IMR-90 (cell line): ENCODE measurements at regions not wholly inside any gene's neighbourhood (a gene's known extent, or its start where the extent isn't known, plus 50 kb on each side); places are given as distances from the start of the nearest gene placed in this dataset.

Experiments used
- ATAC-seq: fragments of 200-7000 bp; cut with Tn5 transposase; 2 replicates; pipeline ENCODE4 v1.9.1; 2020; ENCODE audit warnings: low read depth, mild to moderate bottlenecking, moderate library complexity
- BruUV-seq: library from RNA; stranded (reverse); fragments of 400-500 nt; replicated peaks from 2 replicates; lab custom pipeline; 2021; lab: Mats Ljungman, UMichigan
- CTCF ChIA-PET: fragments of 300-600 bp; formaldehyde crosslinking; extraction: SDS; loops from one replicate; lab custom pipeline; 2021; ENCODE audit warnings: antibody characterized with exemption; lab: Yijun Ruan, JAX
- POLR2A ChIA-PET: fragments of 300-600 bp; sonication (Branson Sonifier 250); formaldehyde crosslinking; loops from one replicate; lab custom pipeline; 2022; ENCODE audit warnings: antibody characterized with exemption; ENCODE audit not compliant: unreplicated experiment; lab: Charles Lee
- DNase-seq: peaks from one replicate; pipeline ENCODE4 v3.0.0; 2013
- H2AFZ ChIP-seq: replicated peaks from 2 replicates; pipeline ENCODE3; 2013; ENCODE audit warnings: low read length, mild to moderate bottlenecking; ENCODE audit not compliant: poor library complexity
- H2AK5ac ChIP-seq: 2 replicates; pipeline ENCODE4 v1.6.1; 2013; ENCODE audit warnings: low read depth, low read length, inconsistent platforms
- H2AK9ac ChIP-seq: replicated peaks from 2 replicates; pipeline ENCODE3; 2013; ENCODE audit warnings: mild to moderate bottlenecking, low read depth, low read length, moderate library complexity; ENCODE audit not compliant: poor library complexity
- H2BK120ac ChIP-seq: 2 replicates; pipeline ENCODE4 v1.6.1; 2013; ENCODE audit warnings: low read depth, low read length, inconsistent platforms
- H2BK15ac ChIP-seq: 3 replicates; pipeline ENCODE4 v1.6.1; 2013; ENCODE audit warnings: low read depth, low read length, inconsistent platforms
- H2BK20ac ChIP-seq: 2 replicates; pipeline ENCODE4 v1.6.1; 2013; ENCODE audit warnings: low read depth, mild to moderate bottlenecking, inconsistent platforms, low read length, moderate library complexity
- H2BK5ac ChIP-seq: 2 replicates; pipeline ENCODE4 v1.6.1; 2013; ENCODE audit warnings: mild to moderate bottlenecking, low read depth, low read length, inconsistent platforms; ENCODE audit not compliant: poor library complexity, severe bottlenecking
- H3K14ac ChIP-seq: replicated peaks from 2 replicates; pipeline ENCODE4 v1.6.1; 2013; ENCODE audit warnings: low read depth, low read length, inconsistent platforms
- H3K18ac ChIP-seq: 2 replicates; pipeline ENCODE4 v1.6.1; 2013; ENCODE audit warnings: low read depth, low read length, control low read depth
- H3K23ac ChIP-seq: 2 replicates; pipeline ENCODE4 v1.6.1; 2013; ENCODE audit warnings: low read depth, low read length, inconsistent platforms
- H3K27ac ChIP-seq: 2 replicates; pipeline ENCODE4 v1.5.1; 2013; ENCODE audit warnings: mild to moderate bottlenecking, control low read depth, low read length; ENCODE audit not compliant: insufficient read depth
- H3K27me3 ChIP-seq: 2 replicates; pipeline ENCODE4 v1.6.1; 2013; ENCODE audit warnings: low read length; ENCODE audit not compliant: control insufficient read depth, insufficient read depth
- H3K36me3 ChIP-seq: 2 replicates; pipeline ENCODE4 v1.6.1; 2013; ENCODE audit warnings: low read length, mixed read lengths; ENCODE audit not compliant: control insufficient read depth, insufficient read depth
- H3K4ac ChIP-seq: 2 replicates; pipeline ENCODE4 v1.6.1; 2013; ENCODE audit warnings: low read depth, low read length, inconsistent platforms
- H3K4me1 ChIP-seq: 2 replicates; pipeline ENCODE4 v1.6.1; 2013; ENCODE audit warnings: low read length, mixed read lengths; ENCODE audit not compliant: control insufficient read depth, insufficient read depth
- H3K4me2 ChIP-seq: 2 replicates; pipeline ENCODE4 v1.6.1; 2013; ENCODE audit warnings: low read depth, mild to moderate bottlenecking, control low read depth, low read length, moderate library complexity
- H3K4me3 ChIP-seq: 2 replicates; pipeline ENCODE4 v1.5.1; 2013; ENCODE audit warnings: low read depth, mild to moderate bottlenecking, control low read depth, low read length, moderate library complexity; ENCODE audit not compliant: insufficient read depth
- H3K56ac ChIP-seq: 2 replicates; pipeline ENCODE4 v1.6.1; 2013; ENCODE audit warnings: low read length, inconsistent platforms; ENCODE audit not compliant: insufficient read depth; ENCODE audit errors: extremely low read depth
- H3K79me1 ChIP-seq, 2 experiments: 2 replicates each; pipeline ENCODE4 v1.6.1; 2013; ENCODE audit warnings: low read length in 2 of 2, inconsistent platforms in 1 of 2, low read depth in 1 of 2
- H3K9ac ChIP-seq: 2 replicates; pipeline ENCODE4 v1.6.1; 2013; ENCODE audit warnings: low read depth, low read length, control low read depth
- H3K9me1 ChIP-seq: 2 replicates; pipeline ENCODE4 v1.6.1; 2013; ENCODE audit warnings: low read length, inconsistent platforms; ENCODE audit not compliant: insufficient read depth
- H3K9me3 ChIP-seq: 2 replicates; pipeline ENCODE4 v1.6.1; 2013; ENCODE audit warnings: low read length; ENCODE audit not compliant: control insufficient read depth, insufficient read depth
- H4K20me1 ChIP-seq: 2 replicates; pipeline ENCODE4 v1.6.1; 2013; ENCODE audit warnings: low read length, inconsistent platforms; ENCODE audit not compliant: insufficient read depth
- H4K5ac ChIP-seq: 2 replicates; pipeline ENCODE4 v1.6.1; 2013; ENCODE audit warnings: mild to moderate bottlenecking, low read depth, low read length, control low read depth
- H4K8ac ChIP-seq, 2 experiments: 2 replicates each; pipeline ENCODE4 v1.6.1; 2013; ENCODE audit warnings: low read depth in 2 of 2, low read length in 2 of 2, control low read depth in 1 of 2, inconsistent platforms in 1 of 2
- H4K91ac ChIP-seq: 2 replicates; pipeline ENCODE4 v1.6.1; 2013; ENCODE audit warnings: low read depth, low read length, inconsistent platforms; ENCODE audit not compliant: insufficient read depth
- BHLHE40 ChIP-seq: fragments of 150-350 bp; IDR thresholded peaks from 2 replicates; pipeline ENCODE4 v1.6.1; 2016; ENCODE audit warnings: mild to moderate bottlenecking, low read depth, low read length
- CEBPB ChIP-seq: IDR thresholded peaks from 2 replicates; pipeline ENCODE4 v1.6.1; 2012; ENCODE audit warnings: low read depth, low read length, improper control_type of control experiment
- CHD1 ChIP-seq: IDR thresholded peaks from 2 replicates; pipeline ENCODE4 v1.6.1; 2012; ENCODE audit warnings: low read depth, low read length, improper control_type of control experiment
- ELK1 ChIP-seq: fragments of 150-350 bp; IDR thresholded peaks from 2 replicates; pipeline ENCODE4 v1.6.1; 2016; ENCODE audit warnings: low read depth, mild to moderate bottlenecking, low read length, moderate library complexity, borderline replicate concordance
- MAFK ChIP-seq: IDR thresholded peaks from 2 replicates; pipeline ENCODE4 v1.6.1; 2012; ENCODE audit warnings: low read depth, low read length, improper control_type of control experiment
- MAZ ChIP-seq: IDR thresholded peaks from 2 replicates; pipeline ENCODE4 v1.6.1; 2012; ENCODE audit warnings: low read depth, mild to moderate bottlenecking, low read length, improper control_type of control experiment, moderate library complexity, borderline replicate concordance
- MXI1 ChIP-seq: IDR thresholded peaks from 2 replicates; pipeline ENCODE4 v1.6.1; 2012; ENCODE audit warnings: low read depth, mild to moderate bottlenecking, low read length, moderate library complexity, borderline replicate concordance
- POLR2A ChIP-seq: IDR thresholded peaks from 2 replicates; pipeline ENCODE4 v1.6.1; 2012; ENCODE audit warnings: mild to moderate bottlenecking, low read depth, low read length
- RAD21 ChIP-seq: IDR thresholded peaks from 2 replicates; pipeline ENCODE4 v1.6.1; 2012; ENCODE audit warnings: low read length, improper control_type of control experiment
- RCOR1 ChIP-seq: IDR thresholded peaks from 2 replicates; pipeline ENCODE4 v1.6.1; 2012; ENCODE audit warnings: mild to moderate bottlenecking, low read length, improper control_type of control experiment; ENCODE audit not compliant: insufficient replicate concordance
- RFX5 ChIP-seq: IDR thresholded peaks from 2 replicates; pipeline ENCODE4 v1.8.0; 2012; ENCODE audit warnings: low read depth, mild to moderate bottlenecking, low read length, moderate library complexity
- WGBS, 2 experiments: methylation state at CpG; one replicate each; pipeline versions ENCODE4 v1.1.5 to v1.1.7; 2013; ENCODE audit warnings: missing lambda C conversion rate in 2 of 2; ENCODE audit not compliant: insufficient read length in 1 of 2; ENCODE audit errors: extremely low coverage in 2 of 2; 5-methylcytosine and 5-hydroxymethylcytosine counted together
- dilution Hi-C: fragments of 300-500 bp; cut with HindIII; formaldehyde crosslinking; loops from one replicate; pipeline ENCODE4 v1.14.3; 2018; ENCODE audit warnings: low sequenced_read_pairs; ENCODE audit not compliant: unreplicated experiment
- in situ Hi-C: fragments of 300-500 bp; cut with MboI; formaldehyde crosslinking; loops from 3 replicates; pipeline ENCODE4 v1.14.3; 2019; ENCODE audit warnings: low sequenced_read_pairs, inconsistent platforms, mixed read lengths
- intact Hi-C: fragments of 100-400 bp; cut with micrococcal nuclease; formaldehyde crosslinking; loops from 2 replicates; pipeline ENCODE4 v1.10.0; 2022
- TF ChIP-seq, protein P1 (sequence below): fragments of 150-350 bp; IDR thresholded peaks from 2 replicates; pipeline ENCODE4 v1.6.1; 2017; ENCODE audit warnings: mild to moderate bottlenecking, antibody characterized with exemption, low read length, low read depth

- H3K4me3 ChIP-seq, result no peak overlapping the region
- no peaks in the 10 kb centered on the region for H3K9me3 ChIP-seq
- H3K23ac ChIP-seq, result no peak overlapping the region
- no peak overlapping the region for H4K5ac ChIP-seq
- no peak overlapping the region for H2BK5ac ChIP-seq
- in situ Hi-C loops, result loop anchor here (10.0 kb wide), 1 partner anchor 350 kb away; no protein-coding TSS in a partner anchor
- no TSS peak for BruUV-seq
- H2AK9ac ChIP-seq, result no peak overlapping the region
- H3K9ac ChIP-seq, result no peak overlapping the region
- H3K4ac ChIP-seq, result no peak overlapping the region
- H2BK120ac ChIP-seq, result no peak overlapping the region
- H3K14ac ChIP-seq, result no peak overlapping the region
- no peak overlapping the region for H3K18ac ChIP-seq
- ChIA-PET CTCF (no interaction called here), POLR2A (no interaction called here)
- H4K91ac ChIP-seq, result no peak overlapping the region
- TF ChIP-seq CHD1 (no peak), POLR2A (no peak), CEBPB (no peak), RFX5 (no peak), MXI1 (no peak), MAZ (no peak), BHLHE40 (no peak), MAFK (no peak), ELK1 (no peak), RAD21 (no peak), RCOR1 (no peak)
- TF ChIP-seq, protein P1, sequence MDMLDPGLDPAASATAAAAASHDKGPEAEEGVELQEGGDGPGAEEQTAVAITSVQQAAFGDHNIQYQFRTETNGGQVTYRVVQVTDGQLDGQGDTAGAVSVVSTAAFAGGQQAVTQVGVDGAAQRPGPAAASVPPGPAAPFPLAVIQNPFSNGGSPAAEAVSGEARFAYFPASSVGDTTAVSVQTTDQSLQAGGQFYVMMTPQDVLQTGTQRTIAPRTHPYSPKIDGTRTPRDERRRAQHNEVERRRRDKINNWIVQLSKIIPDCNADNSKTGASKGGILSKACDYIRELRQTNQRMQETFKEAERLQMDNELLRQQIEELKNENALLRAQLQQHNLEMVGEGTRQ, result no peak
- H3K79me1 ChIP-seq, result no peaks in the 10 kb centered on the region
- no peak overlapping the region for H2BK15ac ChIP-seq
- no peaks in the 10 kb centered on the region for H3K9me1 ChIP-seq
- 55% methylated on average over 3 of the region's 3 CpGs; no CpG with 5 or more reads in 1 of the 2 experiments for WGBS, 2 experiments
- no peak overlapping the region for H2AK5ac ChIP-seq
- H4K20me1 ChIP-seq, result no peaks in the 10 kb centered on the region
- no peak overlapping the region for H3K4me2 ChIP-seq
- H2AFZ ChIP-seq, result no peak overlapping the region
- H3K4me1 ChIP-seq, result no peaks in the 10 kb centered on the region
- no peaks in the 10 kb centered on the region for H3K36me3 ChIP-seq
- H4K8ac ChIP-seq, result no peak overlapping the region
- no peak overlapping the region for H3K56ac ChIP-seq
- DNase-seq (no peak), ATAC-seq (no peak)
- dilution Hi-C loops, result no loop called here
- no peak overlapping the region for H2BK20ac ChIP-seq
- intact Hi-C loops, result loop anchor here (10.0 kb wide), 1 partner anchor 290 kb away; no protein-coding TSS in a partner anchor
- peaks cover 16% of the 10 kb centered on the region for H3K27me3 ChIP-seq
- H3K27ac ChIP-seq, result no peak overlapping the region
Observed at GRCh38 chr2:173754837-173755236, 210.3 kb downstream of the SP3 start.
